Endothelial cell of umbilical vein (primary cell): ENCODE measurements at regions not wholly inside any gene's neighbourhood (a gene's known extent, or its start where the extent isn't known, plus 50 kb on each side); places are given as distances from the start of the nearest gene placed in this dataset.

Source experiments
- BruUV-seq: library from RNA; stranded (reverse); fragments of 400-500 nt; replicated peaks from 2 replicates; lab custom pipeline; 2021; lab: Mats Ljungman, UMichigan
- CTCF ChIA-PET: fragments of 300-600, 350-600 bp; sonication (Branson Sonifier 250); formaldehyde crosslinking; loops from one replicate; lab custom pipeline; 2021; ENCODE audit warnings: antibody characterized with exemption, inconsistent platforms; lab: Charles Lee
- POLR2A ChIA-PET: fragments of 300-600, 350-600 bp; sonication (Branson Sonifier 250); formaldehyde crosslinking; loops from one replicate; lab custom pipeline; 2021; ENCODE audit warnings: antibody characterized with exemption, inconsistent platforms; lab: Charles Lee
- DNase-seq: peaks from one replicate; pipeline ENCODE4 v3.0.0-alpha.2; 2011; ENCODE audit warnings: low read depth, low spot score
- FAIRE-seq: peaks from 2 replicates; lab custom pipeline; 2011; peaks lifted over from hg19 to GRCh38; lab: Jason Lieb, UNC
- H2AFZ ChIP-seq: 2 replicates; pipeline ENCODE4 v1.6.0; 2012; ENCODE audit warnings: low read depth, low read length, control low read depth, inconsistent platforms
- H3K27ac ChIP-seq: 2 replicates; pipeline ENCODE4 v1.5.1; 2011; ENCODE audit warnings: low read depth, mild to moderate bottlenecking, control low read depth, low read length, moderate library complexity; ENCODE audit not compliant: insufficient read depth
- H3K27me3 ChIP-seq, 2 experiments: 2 replicates each; pipeline versions ENCODE4 v1.6.0 to v1.6.1; 2011; ENCODE audit warnings: low read length in 2 of 2, mixed read lengths in 1 of 2; ENCODE audit not compliant: control insufficient read depth in 2 of 2, insufficient read depth in 2 of 2
- H3K36me3 ChIP-seq, 2 experiments: 2 replicates in 1 of 2; 3 replicates in 1 of 2; pipeline ENCODE4 v1.5.1; 2011; ENCODE audit warnings: low read length in 2 of 2, mild to moderate bottlenecking in 1 of 2, moderate library complexity in 1 of 2; ENCODE audit not compliant: control insufficient read depth in 2 of 2, insufficient read depth in 2 of 2; ENCODE audit errors: extremely low read depth in 1 of 2
- H3K4me1 ChIP-seq: 3 replicates; pipeline ENCODE4 v1.5.1; 2011; ENCODE audit warnings: mild to moderate bottlenecking, low read length; ENCODE audit not compliant: control insufficient read depth, insufficient read depth; ENCODE audit errors: extremely low read depth
- H3K4me2 ChIP-seq: 2 replicates; pipeline ENCODE4 v1.6.1; 2011; ENCODE audit warnings: low read length, control low read depth, mixed read lengths; ENCODE audit not compliant: insufficient read depth
- H3K4me3 ChIP-seq, 3 experiments: fragments of 200-600 bp in 1 of 3; sonication (generic), shearing (Covaris generic) in 1 of 3; replicated peaks in 1 of 3; 2 replicates each; pipeline ENCODE4 v1.5.1; 2011 to 2016; ENCODE audit warnings: control low read depth in 3 of 3, low read length in 3 of 3, mild to moderate bottlenecking in 2 of 3, inconsistent platforms in 1 of 3, low read depth in 1 of 3, moderate library complexity in 1 of 3; ENCODE audit not compliant: insufficient read depth in 1 of 3
- H3K79me2 ChIP-seq: 2 replicates; pipeline ENCODE4 v1.6.0; 2012; ENCODE audit warnings: low read length, inconsistent platforms; ENCODE audit not compliant: control insufficient read depth, insufficient read depth
- H3K9ac ChIP-seq: replicated peaks from 2 replicates; pipeline ENCODE3; 2011; ENCODE audit warnings: low read length, control low read depth; ENCODE audit not compliant: insufficient read depth; ENCODE audit errors: extremely low read depth
- H3K9me1 ChIP-seq: replicated peaks from 3 replicates; pipeline ENCODE4 v1.6.0; 2011; ENCODE audit warnings: mild to moderate bottlenecking, low read length; ENCODE audit not compliant: control insufficient read depth, insufficient read depth; ENCODE audit errors: extremely low read depth
- H3K9me3 ChIP-seq: replicated peaks from 2 replicates; pipeline ENCODE4 v1.5.1; 2012; ENCODE audit warnings: low read length, inconsistent platforms; ENCODE audit not compliant: control insufficient read depth, insufficient read depth
- H4K20me1 ChIP-seq: replicated peaks from 2 replicates; pipeline ENCODE3; 2011; ENCODE audit warnings: mild to moderate bottlenecking, low read length; ENCODE audit not compliant: control insufficient read depth, insufficient read depth; ENCODE audit errors: extremely low read depth
- EZH2 ChIP-seq: IDR thresholded peaks from 2 replicates; pipeline ENCODE4 v1.6.1; 2012; ENCODE audit warnings: borderline replicate concordance, low read depth, mild to moderate bottlenecking, moderate library complexity, low read length, inconsistent platforms; ENCODE audit not compliant: severe bottlenecking
- FOS ChIP-seq: IDR thresholded peaks from 2 replicates; pipeline ENCODE4 v1.6.1; 2011; ENCODE audit warnings: mild to moderate bottlenecking, low read length, moderate library complexity, borderline replicate concordance; ENCODE audit not compliant: insufficient read depth
- GATA2 ChIP-seq: IDR thresholded peaks from 2 replicates; pipeline ENCODE4 v1.7.0; 2011; ENCODE audit warnings: low read depth, mild to moderate bottlenecking, moderate library complexity, mixed read lengths, low read length; ENCODE audit not compliant: insufficient read length, insufficient read depth
- JUN ChIP-seq: IDR thresholded peaks from 2 replicates; pipeline ENCODE4 v1.6.1; 2011; ENCODE audit warnings: borderline replicate concordance, low read depth; ENCODE audit not compliant: insufficient read length, insufficient read depth
- MYC ChIP-seq: IDR thresholded peaks from one replicate; pipeline ENCODE4 v1.6.1; 2011; ENCODE audit warnings: mild to moderate bottlenecking, low read depth, low read length
- POLR2A ChIP-seq: IDR thresholded peaks from 2 replicates; pipeline ENCODE4 v1.6.1; 2012; ENCODE audit warnings: low read depth, mild to moderate bottlenecking, control low read depth, low read length
- POLR2AphosphoS5 ChIP-seq: IDR thresholded peaks from 2 replicates; pipeline ENCODE4 v1.6.1; 2012; ENCODE audit warnings: low read depth, mild to moderate bottlenecking, control low read depth, low read length, moderate library complexity; ENCODE audit not compliant: insufficient read depth
- dilution Hi-C: fragments of 300-500 bp; cut with MboI; formaldehyde crosslinking; loops from one replicate; pipeline ENCODE4 v1.15.0; 2019; ENCODE audit warnings: low sequenced_read_pairs; ENCODE audit not compliant: extremely low pct_ligation_motif_present
- intact Hi-C: fragments of 100-400 bp; cut with micrococcal nuclease; formaldehyde crosslinking; loops from one replicate; pipeline ENCODE4 v1.10.0; 2022
- TF ChIP-seq, protein P1 (sequence below), 2 donors: IDR thresholded peaks; 1 replicate in 1 of 2; 2 replicates in 1 of 2; pipeline ENCODE4 v1.5.1; 2011; ENCODE audit warnings: low read length in 2 of 2, mild to moderate bottlenecking in 2 of 2, moderate library complexity in 2 of 2, control low read depth in 1 of 2, inconsistent platforms in 1 of 2, low read depth in 1 of 2; ENCODE audit not compliant: insufficient read depth in 1 of 2; ENCODE audit errors: extremely low read depth in 1 of 2
- TF ChIP-seq, protein P2 (sequence below): IDR thresholded peaks from 2 replicates; pipeline ENCODE4 v1.6.1; 2011; ENCODE audit not compliant: insufficient read depth, insufficient read length

- CTCF ChIA-PET = interaction anchor here (0.6 to 1.1 kb wide), 4 partner anchors 57 to 377 kb away, joined by 3 read pairs; no protein-coding TSS in a partner anchor
- Histone ChIP-seq H3K36me3 (no peaks in the 10 kb centered on the region), H4K20me1 (no peaks in the 10 kb centered on the region), H3K9me3 (no peaks in the 10 kb centered on the region), H3K9ac (no peak overlapping the region), H3K4me2 (no peak overlapping the region), H3K9me1 (no peaks in the 10 kb centered on the region), H3K79me2 (no peaks in the 10 kb centered on the region), H2AFZ (no peak overlapping the region), H3K27ac (no peak overlapping the region), H3K4me1 (no peaks in the 10 kb centered on the region), H3K4me3 (no peak overlapping the region), H3K27me3 (no peaks in the 10 kb centered on the region)
- DNase-seq (no peak), FAIRE-seq (peak; percentile 48)
- BruUV-seq = no TSS peak
- dilution Hi-C loops = no loop called here
- intact Hi-C loops = no loop called here
- POLR2A ChIA-PET = no interaction called here
- TF ChIP-seq, protein P1, sequence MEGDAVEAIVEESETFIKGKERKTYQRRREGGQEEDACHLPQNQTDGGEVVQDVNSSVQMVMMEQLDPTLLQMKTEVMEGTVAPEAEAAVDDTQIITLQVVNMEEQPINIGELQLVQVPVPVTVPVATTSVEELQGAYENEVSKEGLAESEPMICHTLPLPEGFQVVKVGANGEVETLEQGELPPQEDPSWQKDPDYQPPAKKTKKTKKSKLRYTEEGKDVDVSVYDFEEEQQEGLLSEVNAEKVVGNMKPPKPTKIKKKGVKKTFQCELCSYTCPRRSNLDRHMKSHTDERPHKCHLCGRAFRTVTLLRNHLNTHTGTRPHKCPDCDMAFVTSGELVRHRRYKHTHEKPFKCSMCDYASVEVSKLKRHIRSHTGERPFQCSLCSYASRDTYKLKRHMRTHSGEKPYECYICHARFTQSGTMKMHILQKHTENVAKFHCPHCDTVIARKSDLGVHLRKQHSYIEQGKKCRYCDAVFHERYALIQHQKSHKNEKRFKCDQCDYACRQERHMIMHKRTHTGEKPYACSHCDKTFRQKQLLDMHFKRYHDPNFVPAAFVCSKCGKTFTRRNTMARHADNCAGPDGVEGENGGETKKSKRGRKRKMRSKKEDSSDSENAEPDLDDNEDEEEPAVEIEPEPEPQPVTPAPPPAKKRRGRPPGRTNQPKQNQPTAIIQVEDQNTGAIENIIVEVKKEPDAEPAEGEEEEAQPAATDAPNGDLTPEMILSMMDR (IDR thresholded peaks at IDR 0.05; ENCODE audit: extremely low read depth in 1 of 2, insufficient read depth in 1 of 2, low read depth in 1 of 2, low read length in 2 of 2) = no peak
- TF ChIP-seq MYC (no peak), POLR2A (no peak), GATA2 (no peak), EZH2 (no peak), FOS (no peak), POLR2AphosphoS5 (no peak), JUN (no peak)
- TF ChIP-seq, protein P2, sequence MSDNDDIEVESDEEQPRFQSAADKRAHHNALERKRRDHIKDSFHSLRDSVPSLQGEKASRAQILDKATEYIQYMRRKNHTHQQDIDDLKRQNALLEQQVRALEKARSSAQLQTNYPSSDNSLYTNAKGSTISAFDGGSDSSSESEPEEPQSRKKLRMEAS = no peak
Observed at GRCh38 chr20:52078289-52078688, 113.3 kb downstream of the ZFP64 start.
